DND-41 (cell line): ENCODE measurements at regions not wholly inside any gene's neighbourhood (a gene's known extent, or its start where the extent isn't known, plus 50 kb on each side); places are given as distances from the start of the nearest gene placed in this dataset.

Experiments used
- ATAC-seq: fragments of 200-7000 bp; cut with Tn5 transposase; 3 replicates; pipeline ENCODE4 v1.9.1; 2021; ENCODE audit warnings: low read depth; ENCODE audit not compliant: insufficient read depth
- DNase-seq: peaks from one replicate; pipeline ENCODE4 v3.0.0-alpha.2; 2020
- H2AFZ ChIP-seq: 2 replicates; pipeline ENCODE4 v1.6.0; 2012; ENCODE audit warnings: low read depth, low read length
- H3K27ac ChIP-seq: 2 replicates; pipeline ENCODE4 v1.5.1; 2012; ENCODE audit warnings: low read length, inconsistent platforms
- H3K27me3 ChIP-seq: fragments of 200-600 bp; sonication (generic); 2 replicates; pipeline ENCODE4 v1.6.0; 2012; ENCODE audit warnings: low read length, mild to moderate bottlenecking, inconsistent platforms; ENCODE audit not compliant: insufficient read depth, poor library complexity
- H3K36me3 ChIP-seq: 2 replicates; pipeline ENCODE4 v1.5.1; 2012; ENCODE audit warnings: low read length, inconsistent platforms; ENCODE audit not compliant: insufficient read depth
- H3K4me1 ChIP-seq: 2 replicates; pipeline ENCODE4 v1.5.1; 2012; ENCODE audit warnings: mild to moderate bottlenecking, low read length; ENCODE audit not compliant: insufficient read depth
- H3K4me2 ChIP-seq: 2 replicates; pipeline ENCODE4 v1.6.0; 2012; ENCODE audit warnings: mild to moderate bottlenecking, moderate library complexity, low read length, inconsistent platforms; ENCODE audit not compliant: insufficient read depth
- H3K4me3 ChIP-seq, 2 experiments: fragments of 200-600 bp in 1 of 2; shearing (Covaris generic) in 1 of 2; 2 replicates each; pipeline ENCODE4 v1.5.1; 2012 to 2016; ENCODE audit warnings: inconsistent platforms in 2 of 2, low read length in 2 of 2, mild to moderate bottlenecking in 2 of 2, low read depth in 1 of 2, moderate library complexity in 1 of 2
- H3K79me2 ChIP-seq: 2 replicates; pipeline ENCODE4 v1.6.0; 2012; ENCODE audit warnings: low read length, inconsistent platforms; ENCODE audit not compliant: insufficient read depth
- H3K9ac ChIP-seq: 2 replicates; pipeline ENCODE4 v1.6.0; 2012; ENCODE audit warnings: low read depth, mild to moderate bottlenecking, inconsistent platforms, low read length, moderate library complexity
- H3K9me3 ChIP-seq: 2 replicates; pipeline ENCODE4 v1.5.1; 2012; ENCODE audit warnings: low read length, moderate library complexity, mild to moderate bottlenecking, inconsistent platforms; ENCODE audit not compliant: insufficient read depth, severe bottlenecking
- H4K20me1 ChIP-seq: 2 replicates; pipeline ENCODE4 v1.6.0; 2012; ENCODE audit warnings: low read length; ENCODE audit not compliant: insufficient read depth
- EZH2 ChIP-seq: IDR thresholded peaks from 3 replicates; pipeline ENCODE4 v1.6.1; 2012; ENCODE audit warnings: borderline replicate concordance, low read depth, mild to moderate bottlenecking, moderate library complexity, low read length, inconsistent platforms; ENCODE audit not compliant: severe bottlenecking
- TF ChIP-seq, protein P1 (sequence below): IDR thresholded peaks from 2 replicates; pipeline ENCODE4 v1.5.1; 2012; ENCODE audit warnings: borderline replicate concordance, low read length, moderate library complexity, mild to moderate bottlenecking; ENCODE audit not compliant: poor library complexity, severe bottlenecking; ENCODE audit errors: extremely low read depth

DNA sequence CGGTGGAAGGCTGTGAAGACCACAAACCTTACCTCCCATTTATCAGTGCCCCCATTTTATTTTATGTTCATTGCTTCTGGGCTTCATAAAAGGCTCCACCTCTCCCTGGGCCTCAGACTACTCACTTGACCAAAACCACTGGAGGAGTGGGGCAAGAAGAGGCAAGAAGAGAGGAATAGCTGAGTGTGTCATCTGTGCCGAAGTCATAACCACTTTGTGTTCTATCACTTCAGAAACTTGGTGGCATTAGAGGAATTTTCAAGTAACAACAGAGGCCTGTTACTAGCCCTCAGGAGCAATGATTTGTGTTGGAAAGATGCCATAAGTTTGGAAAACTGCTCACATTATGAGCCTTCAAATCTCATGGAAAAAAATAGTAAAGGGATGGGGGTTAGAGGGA, 88.7 kb upstream of the PIK3R1 start:
- H3K79me2 ChIP-seq, result no peaks in the 10 kb centered on the region
- no peak overlapping the region for H3K9ac ChIP-seq
- no peak overlapping the region for H2AFZ ChIP-seq
- H3K4me3 ChIP-seq, result no peak overlapping the region
- DNase-seq (no peak), ATAC-seq (no peak)
- H3K27ac ChIP-seq, result no peak overlapping the region
- no peak for TF ChIP-seq EZH2
- TF ChIP-seq, protein P1, sequence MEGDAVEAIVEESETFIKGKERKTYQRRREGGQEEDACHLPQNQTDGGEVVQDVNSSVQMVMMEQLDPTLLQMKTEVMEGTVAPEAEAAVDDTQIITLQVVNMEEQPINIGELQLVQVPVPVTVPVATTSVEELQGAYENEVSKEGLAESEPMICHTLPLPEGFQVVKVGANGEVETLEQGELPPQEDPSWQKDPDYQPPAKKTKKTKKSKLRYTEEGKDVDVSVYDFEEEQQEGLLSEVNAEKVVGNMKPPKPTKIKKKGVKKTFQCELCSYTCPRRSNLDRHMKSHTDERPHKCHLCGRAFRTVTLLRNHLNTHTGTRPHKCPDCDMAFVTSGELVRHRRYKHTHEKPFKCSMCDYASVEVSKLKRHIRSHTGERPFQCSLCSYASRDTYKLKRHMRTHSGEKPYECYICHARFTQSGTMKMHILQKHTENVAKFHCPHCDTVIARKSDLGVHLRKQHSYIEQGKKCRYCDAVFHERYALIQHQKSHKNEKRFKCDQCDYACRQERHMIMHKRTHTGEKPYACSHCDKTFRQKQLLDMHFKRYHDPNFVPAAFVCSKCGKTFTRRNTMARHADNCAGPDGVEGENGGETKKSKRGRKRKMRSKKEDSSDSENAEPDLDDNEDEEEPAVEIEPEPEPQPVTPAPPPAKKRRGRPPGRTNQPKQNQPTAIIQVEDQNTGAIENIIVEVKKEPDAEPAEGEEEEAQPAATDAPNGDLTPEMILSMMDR, result no peak
- no peaks in the 10 kb centered on the region for H3K27me3 ChIP-seq
- H3K9me3 ChIP-seq, result no peaks in the 10 kb centered on the region
- H4K20me1 ChIP-seq, result 0 out of 2 replicates have a peak, but pooled peaks cover 4% of the 10 kb centered on the region
- H3K4me1 ChIP-seq, result peaks cover 24% of the 10 kb centered on the region
- no peaks in the 10 kb centered on the region for H3K36me3 ChIP-seq
- no peak overlapping the region for H3K4me2 ChIP-seq

DNA sequence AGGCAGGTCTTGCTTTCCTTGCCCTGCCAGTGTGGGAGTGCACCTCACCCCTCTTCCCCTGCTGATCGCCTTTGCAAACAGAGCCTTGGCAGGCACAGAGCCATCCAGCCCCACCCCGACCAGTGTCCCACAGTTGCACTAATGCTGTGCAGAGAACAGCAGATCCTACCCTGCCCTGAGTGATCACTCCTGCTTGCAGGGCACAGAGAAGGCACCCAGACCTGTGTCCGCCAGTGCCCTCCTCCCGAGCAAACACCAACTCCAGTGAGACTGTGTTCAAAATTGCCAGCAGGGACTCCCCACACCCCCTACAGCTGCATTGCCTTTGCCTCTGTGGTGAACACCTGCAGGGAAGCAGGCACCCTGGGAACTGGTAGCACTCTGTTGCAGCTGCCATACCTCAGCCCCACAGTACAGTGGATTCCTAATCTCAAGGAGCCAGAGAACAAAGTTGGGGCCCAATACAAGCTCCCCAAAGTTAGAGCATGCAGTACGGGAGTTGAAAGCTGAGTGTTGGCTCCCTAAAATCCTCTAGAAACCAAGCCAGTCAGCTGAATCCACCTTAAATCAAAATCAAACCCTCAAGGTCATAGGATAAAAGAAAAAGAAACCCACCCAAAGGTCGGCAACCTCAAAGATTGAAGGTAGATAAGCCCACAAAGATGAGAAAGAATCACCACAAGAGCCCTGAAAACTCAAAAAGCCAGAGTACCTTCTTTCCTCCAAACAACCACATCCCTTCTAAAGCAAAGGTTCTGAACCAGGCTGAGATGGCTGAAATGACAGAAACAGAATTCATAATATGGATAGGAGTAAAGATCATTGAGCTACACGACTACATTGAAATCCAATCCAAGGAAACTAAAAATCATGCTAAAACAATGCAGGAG, 92.9 kb upstream of the PIK3R1 start:
- Histone ChIP-seq H2AFZ (peak overlapping the region; percentile 46; the same call in 1 of the 2 replicates), H3K9me3 (no peaks in the 10 kb centered on the region), H4K20me1 (0 out of 2 replicates have a peak, but pooled peaks cover 4% of the 10 kb centered on the region), H3K4me3 (peak overlapping the region in 1 of 2 experiments; percentile 55; a peak in 2 of 4 replicates), H3K4me1 (peaks cover 43% of the 10 kb centered on the region), H3K79me2 (no peaks in the 10 kb centered on the region), H3K9ac (peak overlapping the region; percentile 34), H3K36me3 (no peaks in the 10 kb centered on the region), H3K4me2 (peak overlapping the region; percentile 81), H3K27me3 (no peaks in the 10 kb centered on the region), H3K27ac (peak overlapping the region; percentile 74)
- peak; percentile 86 for DNase-seq
- ATAC-seq, result peak; percentile 91
- TF ChIP-seq, protein P1, result peak; percentile 40
- TF ChIP-seq EZH2, result no peak

DNA sequence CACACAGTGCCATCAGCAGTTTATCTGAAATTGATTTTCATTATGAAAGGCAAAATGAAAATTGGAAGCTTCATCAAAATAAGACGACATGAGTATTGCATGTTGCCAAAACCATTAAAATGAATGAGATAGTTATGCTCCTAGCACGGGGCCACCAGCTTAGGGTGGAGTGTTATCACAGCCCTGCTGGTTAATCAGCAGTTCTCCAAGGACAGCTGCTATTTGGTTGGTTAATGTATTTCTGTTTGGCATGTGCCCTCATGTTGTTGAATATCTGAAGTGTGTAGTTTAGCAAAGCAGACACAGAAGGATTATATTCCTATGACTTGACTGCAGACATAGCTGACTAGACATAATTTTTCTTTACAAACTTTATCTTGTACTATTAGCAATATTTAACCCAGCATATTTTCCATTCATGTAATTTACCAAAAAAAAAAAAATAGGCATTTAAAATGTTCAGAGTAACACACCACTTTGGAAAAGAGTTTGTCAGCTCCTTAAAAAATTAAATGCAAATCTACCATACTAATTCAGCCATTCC, 98.6 kb upstream of the PIK3R1 start:
- Histone ChIP-seq H4K20me1 (no peaks in the 10 kb centered on the region), H3K4me3 (no peak overlapping the region), H3K4me2 (no peak overlapping the region), H3K27me3 (no peaks in the 10 kb centered on the region), H3K36me3 (no peaks in the 10 kb centered on the region), H2AFZ (no peak overlapping the region), H3K27ac (no peak overlapping the region), H3K4me1 (peaks cover 19% of the 10 kb centered on the region), H3K9me3 (no peaks in the 10 kb centered on the region), H3K79me2 (no peaks in the 10 kb centered on the region), H3K9ac (no peak overlapping the region)
- TF ChIP-seq, protein P1, result no peak
- TF ChIP-seq EZH2, result no peak
- no peak for ATAC-seq
- DNase-seq, result no peak
